Keratinocyte (primary cell): ENCODE measurements at regions not wholly inside any gene's neighbourhood (a gene's known extent, or its start where the extent isn't known, plus 50 kb on each side); places are given as distances from the start of the nearest gene placed in this dataset.

Experiments used
- EZH2 ChIP-seq: IDR thresholded peaks from one replicate; pipeline ENCODE4 v1.6.1; 2012; ENCODE audit warnings: inconsistent platforms, mild to moderate bottlenecking, low read length, moderate library complexity
- TF ChIP-seq, protein P1 (sequence below), 3 experiments: IDR thresholded peaks in 1 of 3; conservative IDR thresholded peaks in 1 of 3; optimal IDR thresholded peaks in 1 of 3; 2 replicates in 2 of 3; 3 replicates in 1 of 3; pipeline versions ENCODE3 to v1.5.1; 2011; ENCODE audit warnings: low read length in 3 of 3, mild to moderate bottlenecking in 3 of 3, moderate library complexity in 2 of 3, control low read depth in 1 of 3, inconsistent platforms in 1 of 3; ENCODE audit not compliant: insufficient read depth in 2 of 3; ENCODE audit errors: extremely low read depth in 1 of 3

DNA sequence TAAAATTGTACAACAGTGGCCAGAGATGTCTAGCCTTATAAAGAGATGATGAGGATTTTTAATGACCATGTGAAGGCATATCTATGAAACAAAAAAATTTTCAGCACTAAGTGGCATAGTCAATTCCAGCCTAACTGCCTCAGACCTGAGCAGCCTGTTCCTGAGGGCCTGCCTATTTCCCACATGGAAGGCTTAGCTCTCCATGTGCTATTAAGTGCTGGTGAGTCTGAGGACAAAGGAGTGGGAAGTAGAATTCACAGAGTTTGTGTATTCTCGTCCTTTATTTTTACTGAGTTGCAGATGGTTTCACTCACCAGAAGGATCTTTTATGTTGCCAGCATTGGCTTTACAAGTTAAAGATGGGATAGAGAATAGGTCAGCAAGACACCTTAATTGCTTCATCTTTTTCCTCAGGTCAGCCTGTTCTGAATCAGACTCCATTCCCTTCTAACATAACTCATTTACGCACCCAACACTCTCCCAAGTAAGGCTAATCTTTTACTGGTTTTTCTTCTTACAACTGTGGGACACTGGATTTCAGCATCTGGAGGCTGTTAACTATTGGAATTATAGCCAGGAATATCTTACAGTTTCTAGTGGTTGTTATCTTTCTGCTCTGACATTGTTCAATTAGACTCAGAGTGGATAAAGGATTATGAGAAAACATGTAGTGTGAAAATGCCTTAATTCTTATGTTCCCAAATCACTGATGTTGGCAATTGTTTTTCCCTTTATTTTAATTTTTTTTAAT, 76.8 kb downstream of the ISOC1 start:
- TF ChIP-seq, protein P1, sequence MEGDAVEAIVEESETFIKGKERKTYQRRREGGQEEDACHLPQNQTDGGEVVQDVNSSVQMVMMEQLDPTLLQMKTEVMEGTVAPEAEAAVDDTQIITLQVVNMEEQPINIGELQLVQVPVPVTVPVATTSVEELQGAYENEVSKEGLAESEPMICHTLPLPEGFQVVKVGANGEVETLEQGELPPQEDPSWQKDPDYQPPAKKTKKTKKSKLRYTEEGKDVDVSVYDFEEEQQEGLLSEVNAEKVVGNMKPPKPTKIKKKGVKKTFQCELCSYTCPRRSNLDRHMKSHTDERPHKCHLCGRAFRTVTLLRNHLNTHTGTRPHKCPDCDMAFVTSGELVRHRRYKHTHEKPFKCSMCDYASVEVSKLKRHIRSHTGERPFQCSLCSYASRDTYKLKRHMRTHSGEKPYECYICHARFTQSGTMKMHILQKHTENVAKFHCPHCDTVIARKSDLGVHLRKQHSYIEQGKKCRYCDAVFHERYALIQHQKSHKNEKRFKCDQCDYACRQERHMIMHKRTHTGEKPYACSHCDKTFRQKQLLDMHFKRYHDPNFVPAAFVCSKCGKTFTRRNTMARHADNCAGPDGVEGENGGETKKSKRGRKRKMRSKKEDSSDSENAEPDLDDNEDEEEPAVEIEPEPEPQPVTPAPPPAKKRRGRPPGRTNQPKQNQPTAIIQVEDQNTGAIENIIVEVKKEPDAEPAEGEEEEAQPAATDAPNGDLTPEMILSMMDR (optimal IDR thresholded peaks at IDR 0.05 in 1 of 3, IDR thresholded peaks at IDR 0.05 in 1 of 3, conservative IDR thresholded peaks at IDR 0.05 in 1 of 3; ENCODE audit: extremely low read depth in 1 of 3, insufficient read depth in 2 of 3, low read length in 3 of 3): no peak
- no peak for TF ChIP-seq EZH2
